Dermis blood vessel endothelial cell (primary cell): ENCODE measurements at regions not wholly inside any gene's neighbourhood (a gene's known extent, or its start where the extent isn't known, plus 50 kb on each side); places are given as distances from the start of the nearest gene placed in this dataset.

ENCODE experiments used
- DNase-seq: peaks from one replicate; pipeline ENCODE4 v3.0.0; 2010

DNA sequence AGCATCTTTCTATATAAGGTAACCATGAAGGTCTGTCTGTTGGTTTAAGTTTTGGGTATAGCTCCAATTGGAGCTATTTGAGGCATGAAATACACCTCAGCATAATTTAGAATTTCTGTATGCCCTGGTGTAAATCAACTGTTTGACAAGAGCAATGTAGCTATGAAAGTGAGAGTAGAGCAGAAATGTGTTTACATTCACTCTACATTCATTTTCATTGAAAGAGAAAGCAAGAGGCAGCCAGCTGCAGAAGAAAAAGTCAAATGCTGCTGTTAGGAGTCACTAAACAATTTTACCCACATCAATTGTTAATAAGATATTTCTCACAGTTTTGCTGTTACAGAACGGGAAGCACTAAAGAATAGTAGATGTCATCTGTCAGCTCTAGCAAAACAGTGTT, 252.5 kb downstream of the SLC6A15 start:
- no peak for DNase-seq

DNA sequence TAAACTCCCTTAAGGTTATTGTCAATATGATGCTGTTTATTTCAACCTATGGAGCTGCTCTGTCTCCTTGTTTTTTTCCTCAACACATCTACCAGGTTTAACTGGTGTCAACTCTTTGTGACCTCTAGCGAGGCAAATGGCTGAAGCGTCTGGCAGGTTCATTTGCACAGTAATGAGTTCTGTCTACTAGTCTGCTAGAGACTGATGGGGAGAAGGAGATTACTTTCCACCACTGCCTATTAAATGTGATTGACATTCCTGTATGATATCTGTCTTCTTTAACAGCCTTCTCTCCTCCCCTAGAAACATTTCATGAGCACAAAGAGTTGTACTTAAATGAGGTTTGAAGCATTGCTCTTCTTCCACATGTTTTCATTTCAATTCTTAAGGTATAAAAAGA, 253.7 kb downstream of the SLC6A15 start:
- no peak for DNase-seq

DNA sequence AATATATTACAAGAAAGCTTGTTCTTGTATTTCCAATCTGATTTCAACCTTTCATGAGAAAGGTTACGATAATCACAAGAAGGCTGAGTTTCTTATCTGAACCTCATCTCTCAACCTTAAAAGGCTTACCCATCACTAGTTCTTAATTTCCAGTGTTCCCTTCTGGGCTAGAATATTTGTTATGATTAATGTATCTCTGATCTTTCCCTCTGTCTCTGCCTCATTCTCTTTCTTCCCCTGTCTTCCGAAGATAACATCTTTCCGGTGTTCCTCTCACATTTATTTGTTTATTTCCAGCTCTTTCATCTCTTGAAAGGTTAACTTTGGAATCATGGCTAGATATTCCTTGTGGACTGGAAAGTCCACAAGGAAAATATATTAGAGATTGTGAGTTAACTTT, 255.9 kb downstream of the SLC6A15 start:
- no peak for DNase-seq

DNA sequence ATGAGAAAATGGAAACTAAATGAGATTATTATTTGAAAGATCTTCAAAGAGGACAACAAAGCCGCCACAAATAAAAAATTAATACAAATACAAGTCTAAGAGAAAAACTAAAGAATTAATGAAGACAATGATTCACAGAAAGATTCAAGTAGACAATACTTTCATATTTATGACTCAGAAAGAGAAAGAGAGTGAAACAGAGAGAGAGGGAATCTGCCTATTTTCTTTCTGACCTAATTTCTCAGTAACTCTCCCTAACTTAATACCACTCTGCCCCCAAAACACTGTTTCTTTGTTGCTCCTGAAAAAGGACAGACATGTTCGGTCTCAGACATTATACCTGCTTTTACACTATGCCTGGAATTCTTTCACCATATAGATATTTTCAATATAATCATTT, 259.1 kb downstream of the SLC6A15 start:
- DNase-seq = no peak

DNA sequence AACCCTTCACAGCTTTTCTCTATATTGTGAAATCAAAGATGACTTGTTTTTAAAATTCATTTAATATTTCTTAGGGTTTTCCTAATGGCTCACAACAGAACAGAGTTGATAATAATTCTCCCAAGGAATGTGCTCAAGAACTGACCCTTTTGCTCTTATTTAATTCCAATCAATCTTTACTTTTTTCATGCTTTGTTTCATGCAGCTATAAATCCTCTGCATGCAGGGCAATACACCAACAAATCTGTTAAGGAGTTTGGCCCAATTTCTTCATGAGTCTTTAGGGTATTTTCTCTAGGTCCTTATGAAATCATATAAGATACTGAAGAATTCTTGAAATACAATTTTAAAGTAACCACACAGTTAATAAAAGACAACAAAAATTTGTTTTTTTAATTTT, 264.2 kb downstream of the SLC6A15 start:
- DNase-seq = no peak

DNA sequence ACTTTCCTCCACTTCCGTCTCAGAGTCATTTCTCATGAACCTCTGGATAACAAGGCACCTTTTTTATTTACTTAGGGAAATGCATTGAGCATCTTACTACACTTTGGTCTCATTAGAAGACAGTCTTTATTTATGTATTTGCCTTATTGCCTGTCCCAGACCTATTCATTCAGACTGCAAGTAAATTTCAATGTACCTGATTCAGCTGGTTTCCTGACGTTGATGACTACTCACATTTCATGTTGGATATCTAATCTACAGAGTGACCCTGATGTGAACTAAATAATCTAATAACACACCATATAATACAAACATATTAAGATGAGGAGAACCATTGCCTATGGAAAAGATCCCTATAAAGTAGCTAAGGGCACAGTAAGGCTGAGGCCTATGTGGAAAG, 267.7 kb downstream of the SLC6A15 start:
- DNase-seq = no peak

DNA sequence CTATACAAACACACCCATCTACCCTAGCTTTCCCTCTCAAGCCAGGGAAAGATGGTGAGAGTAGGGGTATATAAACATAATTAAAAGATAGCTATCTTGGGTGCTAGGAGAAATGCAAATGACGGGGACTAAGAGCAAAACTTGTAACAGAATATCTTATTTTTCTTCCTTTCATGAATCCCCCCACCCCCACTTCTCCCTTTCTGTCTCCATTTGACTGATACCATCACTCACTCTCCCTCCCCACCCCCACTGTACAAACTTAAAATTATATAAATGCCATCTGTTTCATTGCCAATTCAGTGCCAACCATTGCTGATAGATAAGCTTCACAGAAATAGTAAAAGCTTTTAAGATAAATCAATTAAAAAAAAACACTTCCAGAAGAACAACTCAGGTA, 268.6 kb downstream of the SLC6A15 start:
- DNase-seq = no peak

DNA sequence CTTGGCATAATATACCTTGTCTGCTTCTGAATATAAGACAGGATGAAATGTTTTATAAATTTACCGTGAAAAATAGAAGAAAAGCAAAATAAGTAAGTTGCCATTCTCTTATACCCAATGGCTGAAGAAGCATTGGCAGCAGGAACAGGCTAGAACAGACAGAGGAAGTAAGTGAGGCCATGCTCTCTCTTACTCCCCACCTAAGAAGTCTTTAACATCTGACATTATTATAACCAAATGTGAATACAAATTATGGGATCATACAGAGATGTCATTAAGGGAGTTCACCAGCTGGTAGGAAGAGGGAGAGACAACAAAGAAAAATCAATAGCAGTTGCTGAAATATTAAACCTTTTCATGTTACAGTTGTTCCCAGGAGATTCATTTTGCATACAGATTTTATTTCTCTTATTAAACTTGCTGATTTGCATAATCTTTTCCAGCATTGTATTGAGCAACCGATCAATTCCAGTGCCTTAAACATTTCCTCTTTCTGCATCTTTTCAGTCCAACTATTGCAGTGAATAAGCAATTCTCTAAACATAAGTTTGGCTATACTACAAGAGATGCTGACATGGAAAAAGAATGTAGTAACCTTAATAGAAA, 270.6 kb downstream of the SLC6A15 start:
- no peak for DNase-seq

DNA sequence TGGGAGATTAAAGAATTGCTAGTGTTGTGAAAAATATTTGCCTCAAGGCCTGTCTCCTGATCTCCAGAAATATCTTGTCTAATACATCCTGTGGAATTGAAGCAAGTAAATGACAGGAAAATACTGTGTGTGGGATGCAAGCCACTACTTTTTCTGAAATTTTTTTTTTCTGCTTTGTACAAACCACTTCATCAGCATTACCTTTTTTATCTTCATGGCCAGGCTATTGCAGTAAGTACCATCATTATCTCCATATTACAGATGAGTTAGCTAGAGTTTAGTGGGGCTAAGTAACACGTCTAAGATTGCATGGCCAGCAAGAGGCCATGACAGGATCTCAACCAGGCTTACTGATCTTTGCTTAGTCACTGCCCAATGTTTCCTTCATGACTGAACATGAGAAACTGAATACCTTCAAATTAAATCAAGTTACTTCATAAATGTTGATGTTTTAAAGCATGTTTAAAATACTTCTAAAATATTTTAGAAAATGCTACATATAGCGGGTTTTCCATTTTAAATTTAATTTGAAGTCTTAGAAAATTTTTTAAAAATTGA, 273.7 kb downstream of the SLC6A15 start:
- no peak for DNase-seq

DNA sequence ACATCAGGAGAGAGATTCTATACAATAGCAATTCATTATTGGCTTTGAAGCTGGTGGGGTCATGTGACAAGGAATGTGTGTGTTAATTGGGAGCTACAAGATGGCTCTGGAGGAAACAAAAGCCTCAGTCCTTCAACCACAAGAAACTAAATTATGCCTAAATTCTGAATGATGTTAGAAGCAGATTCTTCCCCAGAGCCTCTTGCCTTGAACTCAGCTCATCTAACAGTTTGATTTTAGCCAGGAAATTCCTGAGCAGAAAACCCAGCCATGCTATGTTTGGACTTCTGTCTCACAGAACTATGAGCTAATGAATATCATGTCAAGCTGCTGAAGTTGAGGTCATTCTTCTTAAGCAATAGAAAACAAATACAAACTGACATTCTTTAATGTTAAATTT, 274.7 kb downstream of the SLC6A15 start:
- no peak for DNase-seq

DNA sequence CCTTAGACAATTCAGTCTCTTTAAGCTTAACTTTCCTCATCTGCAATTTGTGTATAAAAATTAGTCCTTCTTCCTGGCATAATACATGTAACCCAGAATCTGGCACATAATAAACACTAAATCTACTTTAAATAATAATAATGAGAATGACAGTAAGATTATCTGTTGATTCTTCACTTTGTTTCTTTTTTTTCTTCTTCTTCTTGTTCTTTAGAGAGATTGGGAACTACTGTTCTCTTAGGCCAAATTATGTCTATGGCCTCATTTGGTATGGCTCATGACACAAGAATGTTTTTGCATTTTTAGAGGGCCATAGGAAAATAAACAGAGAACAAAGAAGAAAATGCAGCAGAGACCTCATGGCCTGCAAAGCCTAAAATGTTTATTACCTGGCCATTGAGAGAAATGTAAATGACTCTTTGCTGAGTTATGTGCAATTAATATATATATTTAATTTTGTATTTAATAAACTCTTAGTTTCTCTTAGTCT, 275.8 kb downstream of the SLC6A15 start:
- no peak for DNase-seq

DNA sequence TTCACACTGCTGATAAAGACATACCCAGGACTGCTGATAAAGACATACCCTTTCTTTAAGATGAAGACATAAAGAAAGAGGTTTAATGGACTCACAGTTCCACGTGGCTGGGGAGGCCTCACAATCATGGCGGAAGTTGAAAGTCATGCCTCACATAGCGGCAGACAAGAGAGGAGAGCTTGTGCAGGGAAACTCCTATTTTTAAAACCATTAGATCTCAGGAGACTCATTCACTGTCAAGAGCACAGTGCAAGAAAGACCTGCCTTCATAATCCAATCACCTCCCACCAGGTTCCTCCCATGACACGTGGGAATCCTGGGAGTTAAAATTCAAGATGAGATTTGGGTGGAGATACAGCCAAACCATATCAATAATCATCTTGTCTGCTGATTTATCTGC, 278.1 kb downstream of the SLC6A15 start:
- no peak for DNase-seq

DNA sequence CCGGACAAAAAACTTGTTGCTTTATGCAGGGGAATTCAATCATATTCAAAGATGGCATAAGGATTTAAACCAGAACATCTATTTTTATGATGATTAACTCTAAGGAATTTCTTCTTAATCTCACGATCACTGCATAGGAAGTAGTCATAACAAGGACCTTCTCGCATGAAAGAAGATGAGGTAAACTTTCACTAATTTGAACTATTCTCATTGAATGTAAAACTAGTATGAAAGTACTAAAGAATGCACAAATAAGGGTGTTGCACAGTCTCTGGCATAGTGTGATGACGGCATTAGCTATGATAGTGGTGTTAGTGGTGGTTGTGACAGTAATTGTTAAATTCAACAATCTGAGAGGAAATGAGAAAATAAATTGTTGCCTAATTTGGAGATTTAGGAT, 280.0 kb downstream of the SLC6A15 start:
- no peak for DNase-seq

DNA sequence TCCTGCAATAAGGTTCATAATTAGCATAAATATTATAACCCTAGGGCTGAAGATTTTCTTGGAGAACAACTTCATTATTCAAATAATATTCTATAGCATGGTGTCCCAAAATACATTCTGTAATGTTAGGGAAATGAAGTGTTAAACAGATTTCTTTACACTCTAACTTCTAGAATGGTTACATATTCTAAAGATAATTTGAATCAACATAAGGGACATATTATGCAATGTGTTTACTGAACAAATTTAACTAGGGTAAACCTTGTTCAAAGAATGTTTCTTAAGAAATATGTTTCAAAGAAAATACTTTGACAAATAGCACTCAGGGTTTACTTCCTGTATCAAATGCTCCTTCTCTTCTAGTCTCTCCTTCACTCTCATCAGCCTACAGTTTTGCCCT, 281.6 kb downstream of the SLC6A15 start:
- DNase-seq = no peak

DNA sequence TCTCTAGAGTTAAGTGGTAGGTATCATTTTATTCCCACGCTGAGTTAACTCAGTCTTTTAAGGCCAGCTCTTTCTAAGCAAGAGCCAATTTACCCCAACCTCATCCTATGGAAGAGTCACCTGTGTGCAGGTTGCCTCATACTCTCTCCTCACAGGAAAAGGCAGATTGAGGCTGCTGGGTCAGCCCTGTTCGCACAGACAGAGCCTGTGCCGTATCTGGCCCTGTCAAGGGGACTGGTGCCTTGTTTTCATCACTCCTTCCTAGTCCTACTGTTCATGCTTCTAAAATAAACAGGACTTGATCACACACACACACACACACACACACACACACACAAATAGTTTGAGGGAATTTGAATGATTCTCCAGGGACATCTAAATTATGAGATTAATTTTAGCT, 285.0 kb downstream of the SLC6A15 start:
- no peak for DNase-seq

DNA sequence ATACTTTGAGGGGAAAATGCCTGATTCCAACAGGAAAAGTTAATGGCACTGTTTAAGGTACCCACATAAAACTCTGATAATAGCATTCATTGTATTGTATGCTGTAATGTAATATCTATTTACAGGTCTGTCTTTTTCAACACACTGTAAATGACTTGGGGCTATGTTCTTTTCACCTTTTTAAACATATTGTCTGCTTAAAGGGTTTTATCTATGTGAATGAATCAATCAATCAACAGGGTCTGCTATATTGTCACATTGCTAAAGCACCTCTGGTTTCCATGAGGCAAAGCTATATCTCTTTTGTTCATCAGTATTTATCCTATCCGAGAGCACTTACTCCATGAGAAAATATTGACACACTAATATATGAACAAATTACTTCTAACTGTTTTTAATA, 288.0 kb downstream of the SLC6A15 start:
- DNase-seq = no peak

DNA sequence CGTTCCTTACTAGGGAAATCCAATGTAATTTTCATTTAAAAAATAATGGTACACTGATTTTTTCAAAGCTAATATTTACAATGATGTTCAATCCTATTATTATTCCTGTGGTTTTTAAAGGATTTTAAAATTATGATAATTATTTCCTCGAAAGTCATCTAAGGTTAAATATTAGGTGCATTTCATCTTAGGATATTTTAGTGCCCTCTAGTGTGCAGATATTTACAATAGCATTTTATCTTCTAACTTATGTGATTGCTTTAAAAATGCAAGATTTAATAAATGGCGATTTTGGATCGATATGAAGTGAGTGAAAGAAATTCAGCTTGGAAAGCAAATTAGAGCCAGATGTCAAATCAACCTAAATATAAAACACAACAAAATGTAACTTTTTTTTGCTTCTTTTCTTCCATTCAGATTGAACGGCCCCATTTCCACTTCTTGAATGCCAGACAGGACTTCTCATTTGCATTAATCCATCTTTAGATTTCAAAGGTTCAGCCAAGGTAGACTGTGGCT, 293.5 kb downstream of the SLC6A15 start:
- no peak for DNase-seq

DNA sequence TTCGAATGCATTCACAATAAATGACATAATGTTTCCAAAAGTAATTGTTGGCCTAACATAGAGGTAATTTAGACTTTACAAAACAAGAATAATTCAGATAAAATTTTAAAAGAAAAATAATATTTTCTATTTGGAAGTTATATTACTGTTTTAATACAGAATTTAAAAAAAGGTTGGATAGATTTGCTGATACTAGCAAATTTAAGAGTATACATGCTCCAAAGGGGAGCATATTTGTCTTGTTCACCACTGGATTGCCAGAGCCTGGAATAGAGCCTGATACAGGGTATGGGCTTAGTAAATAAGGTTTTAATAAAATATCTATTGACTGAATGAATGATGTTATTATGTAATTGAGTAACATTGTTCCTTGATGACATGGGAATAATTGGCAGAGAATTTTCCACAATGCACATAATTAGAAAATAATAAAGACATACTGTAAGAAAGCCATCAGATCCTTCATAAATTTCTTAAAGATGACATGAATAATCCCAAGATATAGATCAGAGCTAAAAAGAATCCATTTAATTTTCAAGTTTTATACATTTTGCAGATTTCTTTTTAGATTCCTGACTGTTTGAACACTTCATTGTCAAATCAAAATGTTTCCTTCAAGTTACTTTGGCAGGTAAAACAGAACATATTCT, 305.3 kb downstream of the SLC6A15 start:
- no peak for DNase-seq

DNA sequence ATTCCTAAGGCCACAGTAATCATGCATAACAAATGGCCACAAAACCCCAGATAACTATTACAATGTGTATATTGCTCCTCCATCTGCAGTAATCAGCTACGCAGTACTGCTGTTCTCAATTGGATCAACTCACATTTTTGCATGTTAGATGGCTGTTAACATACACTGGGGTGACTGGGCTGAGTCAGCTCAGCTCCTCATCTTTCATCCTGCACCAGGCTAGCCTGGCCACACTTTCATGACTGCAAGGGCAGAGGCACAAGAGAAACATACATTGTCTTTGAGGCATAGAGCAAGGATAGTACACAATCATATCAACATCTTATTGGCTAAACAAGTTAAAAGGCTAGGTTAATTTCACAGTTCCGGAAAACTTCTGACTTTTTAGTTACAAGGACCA, 306.6 kb downstream of the SLC6A15 start:
- no peak for DNase-seq

DNA sequence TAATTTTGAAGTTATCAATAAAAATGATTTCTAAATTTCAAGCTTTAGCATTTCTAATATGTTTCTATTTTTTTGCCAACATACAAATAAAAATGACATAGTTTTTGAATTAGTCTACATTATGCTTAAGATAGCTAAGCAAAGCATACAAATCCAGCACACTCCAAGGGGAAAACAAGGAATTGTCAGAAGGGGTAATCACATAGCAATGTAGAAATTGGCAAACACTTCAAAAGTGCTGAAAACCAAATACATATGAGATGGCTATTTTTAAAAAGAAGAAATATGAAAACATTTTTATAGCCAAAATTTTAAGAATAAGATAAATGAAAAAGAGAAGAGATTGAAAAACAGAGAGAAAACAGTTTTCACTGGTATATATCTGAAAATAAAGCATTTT, 308.0 kb downstream of the SLC6A15 start:
- no peak for DNase-seq

DNA sequence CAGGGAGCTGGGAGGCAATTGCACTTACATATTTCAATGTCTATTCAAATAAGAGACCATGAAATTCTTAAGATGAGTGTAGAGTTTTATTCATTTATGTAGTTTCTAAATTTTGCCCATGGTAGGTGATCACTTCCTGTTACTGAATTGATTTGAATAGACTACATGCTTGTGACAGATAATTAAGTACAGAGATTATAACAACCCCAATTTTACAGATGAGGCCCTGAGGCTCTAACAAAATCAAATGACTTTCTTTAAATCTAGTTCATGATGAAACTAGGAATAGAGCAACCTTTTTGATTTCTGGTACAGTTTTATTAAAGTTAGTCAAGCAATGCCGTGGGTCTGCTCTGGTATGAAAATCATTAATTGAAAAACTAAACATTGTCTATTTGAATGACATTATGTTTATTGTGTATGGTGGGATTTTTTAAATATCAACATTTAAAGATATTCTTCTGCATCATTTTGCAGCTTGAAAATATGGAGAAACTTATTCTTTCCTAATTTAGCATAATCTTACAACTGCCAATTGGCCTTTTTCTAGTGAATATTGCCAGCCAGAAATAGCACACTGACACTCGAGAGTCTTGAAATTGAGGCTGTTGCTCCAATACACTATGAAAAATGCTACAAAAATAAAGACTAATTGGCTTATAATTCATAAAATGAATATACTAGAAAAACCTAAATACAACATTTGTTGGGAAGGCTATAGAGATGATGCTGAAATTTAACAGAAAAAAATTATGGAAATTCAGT, 308.9 kb downstream of the SLC6A15 start:
- no peak for DNase-seq

DNA sequence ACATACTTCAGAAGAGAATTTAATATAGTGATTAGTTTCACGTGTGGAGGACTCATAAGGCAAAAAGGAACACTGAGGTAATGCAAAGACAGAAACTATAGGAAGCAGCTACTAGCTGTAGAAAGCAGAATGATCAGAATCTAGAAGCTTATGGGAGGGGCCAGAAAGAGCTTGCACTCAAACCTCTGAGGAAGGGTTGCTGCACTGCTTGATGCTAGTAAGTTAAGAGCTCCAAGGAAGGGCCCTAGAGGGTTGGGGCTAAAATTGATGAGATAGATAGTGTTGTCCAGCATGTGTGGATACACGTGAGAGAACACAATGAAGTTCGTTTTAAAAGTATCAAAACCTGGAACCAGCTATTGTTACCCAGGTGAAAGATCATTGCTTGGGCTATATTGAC, 311.1 kb downstream of the SLC6A15 start:
- no peak for DNase-seq

DNA sequence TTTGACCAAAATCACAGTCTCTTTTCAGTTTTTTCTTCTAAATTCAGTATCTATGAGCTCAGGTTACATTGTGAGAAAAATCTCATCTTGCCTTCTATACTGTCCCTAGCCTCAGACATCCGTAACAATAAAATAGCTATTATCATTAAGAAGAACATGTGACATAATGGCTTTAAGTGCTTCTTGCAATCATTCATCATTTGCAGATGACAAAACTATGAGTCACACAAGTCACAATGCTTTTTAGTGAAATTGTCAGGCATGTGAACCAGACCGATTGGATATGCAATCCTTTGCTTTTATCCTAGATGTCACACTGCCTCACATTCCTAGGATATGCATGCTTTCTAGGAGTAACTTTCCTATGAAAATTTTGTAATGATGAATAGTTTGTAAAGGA, 313.1 kb downstream of the SLC6A15 start:
- no peak for DNase-seq

DNA sequence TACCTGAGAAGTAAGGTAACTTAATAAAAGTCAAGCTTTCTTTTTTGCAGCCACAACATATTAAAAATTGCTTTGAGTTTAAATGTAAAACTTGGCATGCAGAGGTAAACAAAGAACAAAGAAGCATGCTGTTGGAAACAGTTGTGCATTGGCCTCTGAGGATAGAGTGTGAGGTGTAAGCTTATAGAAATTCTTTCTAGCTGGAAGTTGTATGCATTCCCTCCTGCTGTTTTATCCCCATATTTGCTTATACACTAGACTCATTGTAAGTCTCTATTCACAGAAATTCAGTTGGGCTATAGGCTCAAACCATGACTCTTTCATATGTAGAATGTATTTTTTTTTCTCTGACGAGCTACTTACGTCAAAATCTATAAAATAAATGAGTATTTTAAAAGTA, 316.3 kb downstream of the SLC6A15 start:
- no peak for DNase-seq
